Stimulated activated CD8-positive, alpha-beta memory T cell treated with anti-CD3 and anti-CD28 coated beads, Interleukin-15, amount 100 ng/mL, for 24 hours (primary cell): ENCODE measurements at regions not wholly inside any gene's neighbourhood (a gene's known extent, or its start where the extent isn't known, plus 50 kb on each side); places are given as distances from the start of the nearest gene placed in this dataset.

Experiments
- DNase-seq: peaks from one replicate; pipeline ENCODE4 v3.0.0-alpha.2; 2020; ENCODE audit warnings: low read depth

- no peak for DNase-seq
These were observed 1130.3 kb upstream of the ZEB2 start for GRCh38 chr2:145650226-145650625.

DNA sequence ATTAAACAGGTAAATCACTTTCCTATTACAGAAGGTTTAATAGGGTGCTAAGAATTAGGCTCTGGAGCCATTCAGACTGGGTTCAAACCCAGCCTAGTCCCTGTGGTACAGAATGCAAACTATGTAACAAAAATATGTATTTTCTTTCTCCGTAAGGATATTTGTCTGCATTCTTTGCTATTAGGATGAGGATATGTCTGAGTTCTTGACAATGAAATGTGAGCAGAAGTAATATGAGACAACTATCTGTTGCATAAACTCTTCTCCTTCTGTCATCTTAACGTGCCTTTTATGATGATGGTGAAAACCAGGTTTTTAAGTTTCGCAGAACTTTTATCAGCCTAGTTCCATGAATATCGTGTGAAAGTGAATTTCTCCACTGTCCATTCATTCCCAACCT, 1129.1 kb upstream of the ZEB2 start:
- DNase-seq = no peak

GRCh38 chr2:145644820-145645302, 1124.9 kb upstream of the ZEB2 start:
- DNase-seq = no peak

DNA sequence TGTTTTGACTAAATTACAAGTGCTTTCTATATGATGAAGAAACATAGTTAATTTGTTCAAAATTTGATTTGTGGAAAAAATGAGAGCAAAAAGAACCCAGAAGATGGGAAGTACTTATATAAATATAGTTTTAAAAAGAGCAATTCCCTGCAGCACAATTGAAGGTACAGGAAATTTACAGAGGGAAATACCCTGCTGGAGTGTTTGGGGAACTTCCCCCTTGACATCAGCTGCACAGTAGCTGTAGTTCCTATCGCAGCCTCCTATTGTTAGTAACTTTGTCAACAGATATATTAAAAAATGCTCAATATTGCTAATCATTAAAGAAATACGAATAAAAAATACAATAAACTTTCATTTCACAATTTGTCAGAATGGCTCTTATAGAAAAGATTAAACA, 1118.8 kb upstream of the ZEB2 start:
- no peak for DNase-seq

GRCh38 chr2:145635706-145636427, 1115.9 kb upstream of the ZEB2 start:
- no peak for DNase-seq

- no peak for DNase-seq
These were observed 1111.6 kb upstream of the ZEB2 start for GRCh38 chr2:145631561-145631960.

- no peak for DNase-seq
These were observed 1106.4 kb upstream of the ZEB2 start for GRCh38 chr2:145626301-145626700.

- no peak for DNase-seq
These were observed 1105.2 kb upstream of the ZEB2 start for GRCh38 chr2:145625111-145625510.

DNA sequence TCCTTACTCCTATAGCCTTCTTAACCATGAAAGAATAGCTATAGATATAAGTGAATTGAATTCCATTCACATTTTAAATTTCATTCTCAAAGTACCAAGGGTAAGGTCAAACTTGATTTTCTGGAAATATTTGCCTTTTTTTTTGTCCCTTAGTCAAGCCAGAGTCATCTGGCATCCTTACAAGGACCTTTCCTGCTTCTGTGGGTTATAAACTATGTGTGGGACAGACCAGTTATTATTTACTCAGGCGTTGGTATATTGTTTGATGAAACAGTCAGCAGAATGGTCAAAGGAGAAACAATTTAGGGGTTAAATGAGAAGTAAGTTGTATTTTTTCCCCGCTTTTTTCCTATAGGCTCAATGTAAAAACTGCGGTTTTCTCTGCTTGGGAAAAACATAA, 1103.2 kb upstream of the ZEB2 start:
- DNase-seq = no peak

- no peak for DNase-seq
These were observed 1102.4 kb upstream of the ZEB2 start for GRCh38 chr2:145622285-145622684.

DNA sequence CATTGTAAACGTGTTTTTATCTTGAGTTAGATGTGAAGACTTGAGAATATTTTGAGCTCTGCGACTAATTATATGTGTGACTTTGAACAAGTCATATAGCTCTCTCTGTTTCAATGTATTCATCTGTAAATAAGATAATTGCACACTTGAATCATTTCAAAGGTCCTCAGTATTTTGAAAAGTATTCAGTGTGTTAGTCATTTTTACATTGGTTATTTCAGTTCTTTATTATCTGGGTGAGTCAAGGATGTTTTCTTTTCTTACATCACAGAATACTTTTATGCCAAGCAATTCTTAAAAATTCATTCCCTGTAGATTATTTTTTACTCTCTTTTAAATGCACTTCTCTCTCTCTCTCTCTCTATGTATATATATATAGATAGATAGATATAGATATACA, 1098.0 kb upstream of the ZEB2 start:
- DNase-seq = no peak

GRCh38 chr2:145617420-145617819, 1097.5 kb upstream of the ZEB2 start:
- no peak for DNase-seq

- no peak for DNase-seq
These were observed 1095.7 kb upstream of the ZEB2 start for GRCh38 chr2:145615626-145616025.

DNA sequence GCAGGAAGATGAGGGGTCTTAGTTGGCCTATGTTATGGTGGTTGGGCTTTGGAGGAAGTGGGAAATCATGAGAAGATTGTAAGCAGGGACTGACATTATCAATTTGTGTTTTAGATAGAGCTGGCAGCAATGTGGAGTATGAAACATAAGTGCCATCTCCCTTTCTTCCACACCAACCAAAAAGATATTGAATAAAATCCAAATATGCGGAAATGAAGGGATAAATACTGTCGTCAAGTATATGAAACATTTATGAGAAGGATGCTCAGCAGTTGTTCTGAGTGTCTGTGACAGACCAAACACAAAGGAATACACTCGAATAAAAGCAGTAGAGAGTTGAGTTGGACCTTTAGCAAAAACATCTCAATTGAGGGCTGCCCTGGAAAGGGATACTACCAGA, 1090.0 kb upstream of the ZEB2 start:
- DNase-seq = no peak

GRCh38 chr2:145601361-145601925, 1081.5 kb upstream of the ZEB2 start:
- no peak for DNase-seq

- no peak for DNase-seq
These were observed 1080.9 kb upstream of the ZEB2 start for GRCh38 chr2:145600811-145601210.

- DNase-seq = no peak
These were observed 1079.8 kb upstream of the ZEB2 start for GRCh38 chr2:145599756-145600155.

DNA sequence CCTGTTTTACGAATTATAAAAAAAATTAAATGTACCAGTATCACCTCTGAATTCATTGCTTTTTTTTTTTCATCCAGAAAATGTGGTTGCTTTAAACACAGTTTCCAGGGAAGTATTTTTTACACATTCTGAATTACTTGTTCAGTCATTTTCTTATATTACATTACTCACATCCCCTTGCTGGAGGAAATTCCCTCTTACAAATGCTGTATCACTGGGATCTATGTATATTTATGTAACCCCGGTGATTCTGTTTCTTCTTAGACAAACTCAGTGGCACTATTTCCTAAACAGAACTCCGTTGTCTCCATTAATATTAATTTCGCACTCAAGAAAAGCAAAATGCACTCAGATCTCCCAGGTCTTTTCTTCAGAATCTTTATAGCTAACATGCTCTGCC, 1078.5 kb upstream of the ZEB2 start:
- no peak for DNase-seq

DNA sequence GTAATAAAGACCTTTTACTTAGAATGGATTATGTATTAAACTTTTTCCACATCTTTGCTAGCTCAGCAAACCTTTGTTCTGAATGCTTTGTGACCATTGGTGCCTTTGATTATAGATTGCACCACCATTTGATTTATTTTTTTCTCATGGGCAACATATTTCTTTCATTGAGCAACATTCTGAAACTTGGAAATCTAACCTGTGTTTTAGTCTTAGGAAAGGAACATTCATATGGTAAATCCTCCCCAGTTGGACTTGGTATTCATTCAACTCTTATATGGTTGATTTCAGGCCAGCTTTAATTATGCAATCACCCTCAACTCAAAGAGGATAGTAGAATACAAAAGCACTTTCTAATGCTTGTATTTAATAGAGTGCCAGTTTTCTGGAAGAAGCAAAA, 1077.9 kb upstream of the ZEB2 start:
- DNase-seq = no peak

DNA sequence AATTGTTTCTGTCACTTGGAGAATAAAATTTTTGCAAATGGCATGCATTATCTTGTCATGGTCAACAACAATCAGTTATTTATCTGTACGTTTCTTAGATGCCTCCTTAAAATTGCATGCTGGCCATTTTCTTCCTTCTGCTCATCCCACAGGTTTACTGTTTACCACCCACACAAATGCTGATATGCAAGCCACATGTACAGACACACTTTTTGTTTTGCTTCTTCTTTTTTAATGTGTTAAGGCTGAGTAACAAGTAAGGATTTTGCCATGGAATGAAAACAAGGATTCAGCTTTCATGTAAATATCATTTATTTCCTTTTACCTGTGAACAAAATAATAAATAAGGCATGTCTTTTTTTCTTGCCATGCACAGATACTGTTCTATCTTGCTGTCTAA, 1077.1 kb upstream of the ZEB2 start:
- no peak for DNase-seq

DNA sequence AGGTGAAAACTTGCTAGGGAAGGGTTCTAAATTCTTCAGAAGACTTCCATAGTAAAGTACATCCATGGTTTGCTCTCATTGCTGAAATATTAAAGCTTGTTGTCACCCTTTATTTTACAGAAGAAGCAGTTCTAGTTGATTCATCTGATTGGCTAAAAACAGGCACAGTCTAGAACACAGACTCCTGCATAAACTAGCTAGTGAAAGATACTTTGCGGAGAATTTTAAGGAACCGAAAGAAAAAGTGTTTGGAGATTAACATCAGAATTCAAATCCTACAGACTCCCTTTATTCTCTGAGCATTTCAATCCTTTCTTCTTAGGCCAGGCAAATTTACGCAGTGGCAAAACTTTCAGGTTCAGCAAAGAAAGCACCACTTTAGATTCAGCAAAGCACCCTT, 1076.5 kb upstream of the ZEB2 start:
- DNase-seq = no peak

DNA sequence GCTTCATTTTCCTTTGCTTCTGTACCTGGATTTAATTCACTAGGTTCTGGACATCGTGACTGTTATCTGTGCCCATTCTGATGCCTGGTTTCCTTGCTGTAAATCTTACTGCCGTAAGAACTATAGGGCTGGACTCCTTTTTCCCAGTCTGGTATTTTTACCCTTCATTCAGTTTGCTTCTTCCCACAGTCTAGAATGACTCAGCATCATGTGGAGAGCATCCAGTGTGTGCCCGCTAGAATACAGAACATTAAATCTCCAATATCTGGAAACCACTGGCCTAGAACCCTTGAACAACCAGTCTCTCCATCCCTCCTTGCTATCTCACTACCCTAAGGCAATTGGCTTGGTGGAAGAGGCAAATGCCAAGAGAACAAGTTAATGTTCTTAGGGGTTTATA, 1075.4 kb upstream of the ZEB2 start:
- DNase-seq = no peak

- DNase-seq = no peak
These were observed 1074.2 kb upstream of the ZEB2 start for GRCh38 chr2:145593991-145594614.

- DNase-seq = no peak
These were observed 1073.4 kb upstream of the ZEB2 start for GRCh38 chr2:145593280-145593679.
